SH-SY5Y (cell line): ENCODE measurements at regions not wholly inside any gene's neighbourhood (a gene's known extent, or its start where the extent isn't known, plus 50 kb on each side); places are given as distances from the start of the nearest gene placed in this dataset.

Source experiments
- GATA2 ChIP-seq: IDR thresholded peaks from 2 replicates; pipeline ENCODE4 v1.6.1; 2011; ENCODE audit warnings: mild to moderate bottlenecking, low read depth, low read length
- GATA3 ChIP-seq: IDR thresholded peaks from 2 replicates; pipeline ENCODE4 v1.6.1; 2011; ENCODE audit warnings: low read depth, mild to moderate bottlenecking, low read length, moderate library complexity

DNA sequence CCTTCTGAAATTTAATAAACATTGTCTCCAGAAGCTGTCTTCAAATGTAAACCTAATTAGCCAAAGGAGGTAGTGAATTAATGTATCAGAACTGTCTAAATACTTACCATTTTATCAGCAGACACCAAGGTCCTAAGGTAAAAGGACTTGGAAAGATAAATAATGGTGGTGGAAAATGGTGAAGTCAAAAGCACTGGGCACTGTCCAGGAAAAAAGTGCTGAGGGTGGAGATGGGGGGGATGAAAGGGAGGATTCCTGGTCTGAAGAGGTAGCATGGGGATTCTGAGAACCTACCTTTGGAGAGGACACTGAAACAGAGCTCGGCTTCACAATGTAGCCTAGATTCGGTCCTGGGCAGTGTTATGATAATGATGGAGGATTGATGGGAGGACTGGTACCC is 149.0 kb upstream of the DPH6 start:
- TF ChIP-seq GATA3 = no peak
- no peak for TF ChIP-seq GATA2
